Caco-2 (cell line): ENCODE measurements at regions not wholly inside any gene's neighbourhood (a gene's known extent, or its start where the extent isn't known, plus 50 kb on each side); places are given as distances from the start of the nearest gene placed in this dataset.

Experiments
- BruUV-seq: library from RNA; stranded (reverse); fragments of 400-500 nt; replicated peaks from 2 replicates; lab custom pipeline; 2021; lab: Mats Ljungman, UMichigan
- CTCF ChIA-PET: fragments of 300-600 bp; sonication (Branson Sonifier 250); formaldehyde crosslinking; loops from one replicate; lab custom pipeline; 2022; ENCODE audit warnings: antibody characterized with exemption; lab: Charles Lee
- POLR2A ChIA-PET: fragments of 300-600 bp; sonication (Branson Sonifier 250); formaldehyde crosslinking; loops from one replicate; lab custom pipeline; 2022; ENCODE audit warnings: antibody characterized with exemption; lab: Charles Lee
- DNase-seq, 2 experiments: peaks; one replicate each; pipeline versions ENCODE4 v3.0.0 to v3.0.0-alpha.2; 2020 to 2022
- H3K27me3 ChIP-seq: replicated peaks from 2 replicates; pipeline ENCODE4 v1.6.0; 2011; ENCODE audit warnings: low read length; ENCODE audit not compliant: control insufficient read depth, insufficient read depth
- H3K36me3 ChIP-seq: 2 replicates; pipeline ENCODE4 v1.5.1; 2011; ENCODE audit warnings: low read length; ENCODE audit not compliant: control insufficient read depth, insufficient read depth
- H3K4me1 ChIP-seq: fragments of 250-450 bp; sonication (Bioruptor Pico); 2 replicates; pipeline ENCODE4 v1.5.1; 2020; ENCODE audit warnings: mild to moderate bottlenecking
- H3K4me3 ChIP-seq: 2 replicates; pipeline ENCODE4 v1.5.1; 2011; ENCODE audit warnings: low read depth, mild to moderate bottlenecking, control low read depth, low read length
- H3K9me3 ChIP-seq: fragments of 250-450 bp; sonication (Bioruptor Pico); 2 replicates; pipeline ENCODE4 v1.5.1; 2020; ENCODE audit warnings: mild to moderate bottlenecking, moderate library complexity
- H3K27ac Mint-ChIP-seq: one replicate; pipeline ENCODE4 v1.8.0; 2022; ENCODE audit warnings: mixed read lengths; ENCODE audit not compliant: unreplicated experiment
- H3K27me3 Mint-ChIP-seq: one replicate; pipeline ENCODE4 v1.8.0; 2022; ENCODE audit warnings: mixed read lengths; ENCODE audit not compliant: insufficient read depth, unreplicated experiment
- H3K36me3 Mint-ChIP-seq: one replicate; pipeline ENCODE4 v1.8.0; 2022; ENCODE audit warnings: mild to moderate bottlenecking, mixed read lengths; ENCODE audit not compliant: insufficient read depth, unreplicated experiment
- H3K4me1 Mint-ChIP-seq: one replicate; pipeline ENCODE4 v1.8.0; 2022; ENCODE audit warnings: low read depth, mixed read lengths; ENCODE audit not compliant: unreplicated experiment
- H3K4me3 Mint-ChIP-seq: one replicate; pipeline ENCODE4 v1.8.0; 2022; ENCODE audit warnings: mild to moderate bottlenecking, moderate library complexity, mixed read lengths; ENCODE audit not compliant: unreplicated experiment
- H3K9me3 Mint-ChIP-seq: one replicate; pipeline ENCODE4 v1.8.0; 2022; ENCODE audit warnings: mixed read lengths; ENCODE audit not compliant: unreplicated experiment
- CTCF ChIP-seq, 2 experiments: fragments of 200-600 bp in 1 of 2; IDR thresholded peaks; 1 replicate in 1 of 2; 2 replicates in 1 of 2; pipeline versions ENCODE4 v1.5.1 to v1.8.0; 2011 to 2022; ENCODE audit warnings: antibody characterized with exemption in 1 of 2, control low read depth in 1 of 2, inconsistent platforms in 1 of 2, low read depth in 1 of 2, low read length in 1 of 2, mild to moderate bottlenecking in 1 of 2, moderate library complexity in 1 of 2; ENCODE audit not compliant: insufficient read depth in 1 of 2, severe bottlenecking in 1 of 2, unreplicated experiment in 1 of 2
- intact Hi-C: fragments of 100-400 bp; cut with micrococcal nuclease; formaldehyde crosslinking; loops from one replicate; pipeline ENCODE4 v1.10.0; 2022; ENCODE audit not compliant: unreplicated experiment

- H3K27ac Mint-ChIP-seq = no peak overlapping the region
- H3K36me3 Mint-ChIP-seq = no peaks in the 10 kb centered on the region
- ChIA-PET POLR2A (no interaction called here), CTCF (no interaction called here)
- no TSS peak for BruUV-seq
- TF ChIP-seq CTCF (IDR thresholded peaks at IDR 0.05; ENCODE audit: insufficient read depth in 1 of 2, low read depth in 1 of 2, low read length in 1 of 2, severe bottlenecking in 1 of 2, unreplicated experiment in 1 of 2) = no peak
- no peaks in the 10 kb centered on the region for H3K27me3 ChIP-seq
- H3K9me3 Mint-ChIP-seq = no peaks in the 10 kb centered on the region
- H3K4me3 Mint-ChIP-seq = no peak overlapping the region
- H3K9me3 ChIP-seq = no peaks in the 10 kb centered on the region
- H3K4me1 ChIP-seq = no peaks in the 10 kb centered on the region
- H3K36me3 ChIP-seq = no peaks in the 10 kb centered on the region
- H3K27me3 Mint-ChIP-seq = no peaks in the 10 kb centered on the region
- intact Hi-C loops = no loop called here
- no peak for DNase-seq
- no peaks in the 10 kb centered on the region for H3K4me1 Mint-ChIP-seq
- no peak overlapping the region for H3K4me3 ChIP-seq
Measured at GRCh38 chr13:74187564-74187963, 53.4 kb upstream of the KLF12 start.

- H3K36me3 Mint-ChIP-seq = no peaks in the 10 kb centered on the region
- DNase-seq = no peak
- H3K27me3 Mint-ChIP-seq = no peaks in the 10 kb centered on the region
- no peaks in the 10 kb centered on the region for H3K4me1 ChIP-seq
- H3K4me1 Mint-ChIP-seq = no peaks in the 10 kb centered on the region
- no TSS peak for BruUV-seq
- no peak overlapping the region for H3K27ac Mint-ChIP-seq
- ChIA-PET CTCF (no interaction called here), POLR2A (no interaction called here)
- H3K9me3 Mint-ChIP-seq = no peaks in the 10 kb centered on the region
- intact Hi-C loops = no loop called here
- H3K36me3 ChIP-seq = no peaks in the 10 kb centered on the region
- TF ChIP-seq CTCF (IDR thresholded peaks at IDR 0.05; ENCODE audit: insufficient read depth in 1 of 2, low read depth in 1 of 2, low read length in 1 of 2, severe bottlenecking in 1 of 2, unreplicated experiment in 1 of 2) = no peak
- H3K4me3 Mint-ChIP-seq = no peak overlapping the region
- no peaks in the 10 kb centered on the region for H3K27me3 ChIP-seq
- H3K4me3 ChIP-seq = no peak overlapping the region
- no peaks in the 10 kb centered on the region for H3K9me3 ChIP-seq
Measured at GRCh38 chr13:74184283-74184682, 50.1 kb upstream of the KLF12 start.
